ENCODE measurements at regions not wholly inside any gene's neighbourhood (a gene's known extent, or its start where the extent isn't known, plus 50 kb on each side); places are given as distances from the start of the nearest gene placed in this dataset.
A peak's percentile ranks its signal among the peaks of the same experiment; 100 is the strongest.

DNA sequence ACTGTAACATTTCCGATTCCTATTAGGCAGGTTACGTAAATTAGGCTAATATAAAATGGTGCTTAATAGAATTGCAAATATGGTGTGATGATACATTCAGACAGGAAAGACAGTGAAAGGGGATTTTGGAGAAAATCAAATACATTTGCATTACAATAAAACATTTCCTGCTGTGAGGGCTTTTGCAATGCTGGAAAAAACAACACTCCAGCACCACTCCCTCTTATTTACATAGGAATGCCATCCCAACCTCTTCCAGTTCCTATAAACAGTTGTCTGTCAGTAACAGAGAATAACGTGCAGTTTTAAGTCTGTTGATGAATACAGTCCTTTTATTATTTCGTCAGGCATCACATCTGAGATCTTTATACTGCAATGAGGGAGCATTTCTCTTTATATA is 298.8 kb upstream of the FANCL start:
- TF ChIP-seq ZNF384 (IDR thresholded peaks at IDR 0.05) (no peak), FOXK2 (IDR thresholded peaks at IDR 0.05) (no peak), SUZ12 (IDR thresholded peaks at IDR 0.05) (no peak), SP1 (IDR thresholded peaks at IDR 0.05) (no peak), BHLHE40 (IDR thresholded peaks at IDR 0.05; ENCODE audit: borderline replicate concordance) (no peak), FOXM1 (IDR thresholded peaks at IDR 0.05; ENCODE audit: borderline replicate concordance) (no peak), LEF1 (IDR thresholded peaks at IDR 0.05; ENCODE audit: borderline replicate concordance) (no peak), NFRKB (IDR thresholded peaks at IDR 0.05) (no peak), TARDBP (IDR thresholded peaks at IDR 0.05) (no peak), FOXA1 (IDR thresholded peaks at IDR 0.05) (peak; percentile 76; the same call in 1 of the 2 replicates), HDGF (IDR thresholded peaks at IDR 0.05; ENCODE audit: borderline replicate concordance) (no peak), ELF4 (IDR thresholded peaks at IDR 0.05) (no peak)
- TF ChIP-seq, protein P1, sequence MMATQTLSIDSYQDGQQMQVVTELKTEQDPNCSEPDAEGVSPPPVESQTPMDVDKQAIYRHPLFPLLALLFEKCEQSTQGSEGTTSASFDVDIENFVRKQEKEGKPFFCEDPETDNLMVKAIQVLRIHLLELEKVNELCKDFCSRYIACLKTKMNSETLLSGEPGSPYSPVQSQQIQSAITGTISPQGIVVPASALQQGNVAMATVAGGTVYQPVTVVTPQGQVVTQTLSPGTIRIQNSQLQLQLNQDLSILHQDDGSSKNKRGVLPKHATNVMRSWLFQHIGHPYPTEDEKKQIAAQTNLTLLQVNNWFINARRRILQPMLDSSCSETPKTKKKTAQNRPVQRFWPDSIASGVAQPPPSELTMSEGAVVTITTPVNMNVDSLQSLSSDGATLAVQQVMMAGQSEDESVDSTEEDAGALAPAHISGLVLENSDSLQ (IDR thresholded peaks at IDR 0.05) = peak; percentile 42; the same call in 1 of the 2 replicates

Data from HEK293T (cell line).